ENCODE measurements at regions not wholly inside any gene's neighbourhood (a gene's known extent, or its start where the extent isn't known, plus 50 kb on each side); places are given as distances from the start of the nearest gene placed in this dataset.

DNA sequence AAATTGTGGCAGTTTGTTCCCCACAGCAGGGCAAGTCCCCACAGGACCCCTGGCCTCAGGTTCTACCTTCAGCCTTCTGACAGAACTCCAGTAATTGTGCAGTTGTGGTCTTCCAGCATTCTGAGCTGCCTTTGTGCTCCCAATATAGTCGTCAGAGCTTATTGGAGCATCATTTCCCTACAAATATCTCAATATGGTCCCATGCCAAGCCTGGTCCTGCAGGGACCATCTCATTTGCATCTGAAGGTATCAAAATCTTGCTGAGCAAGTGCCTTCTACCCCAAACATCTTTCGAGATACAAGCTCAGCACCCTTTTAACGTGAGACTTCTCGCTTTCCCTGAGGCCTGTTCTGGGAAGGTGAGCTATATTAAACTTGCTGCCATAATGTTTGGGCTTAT lies 333.9 kb upstream of the CDH11 start:
- DNase-seq = no peak

DNA sequence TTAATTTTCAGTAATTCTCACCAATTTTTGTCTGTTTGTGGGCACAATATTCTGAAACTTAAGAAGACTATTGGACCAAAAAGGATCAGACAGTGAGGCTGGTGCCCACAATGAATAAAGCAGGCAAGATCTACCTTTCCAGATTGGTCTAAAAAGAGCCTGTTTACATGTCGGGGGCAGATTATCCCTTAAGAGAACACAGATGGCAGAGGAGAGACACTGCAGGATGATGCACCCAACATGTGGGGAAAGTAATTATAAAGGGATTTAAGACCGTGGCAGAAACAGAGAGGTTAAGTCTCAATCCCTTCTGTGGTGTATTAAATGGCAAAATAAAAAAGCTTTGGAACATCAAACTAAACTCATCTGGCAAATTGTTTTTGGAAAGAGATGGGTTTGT lies 331.8 kb upstream of the CDH11 start:
- no peak for DNase-seq

DNA sequence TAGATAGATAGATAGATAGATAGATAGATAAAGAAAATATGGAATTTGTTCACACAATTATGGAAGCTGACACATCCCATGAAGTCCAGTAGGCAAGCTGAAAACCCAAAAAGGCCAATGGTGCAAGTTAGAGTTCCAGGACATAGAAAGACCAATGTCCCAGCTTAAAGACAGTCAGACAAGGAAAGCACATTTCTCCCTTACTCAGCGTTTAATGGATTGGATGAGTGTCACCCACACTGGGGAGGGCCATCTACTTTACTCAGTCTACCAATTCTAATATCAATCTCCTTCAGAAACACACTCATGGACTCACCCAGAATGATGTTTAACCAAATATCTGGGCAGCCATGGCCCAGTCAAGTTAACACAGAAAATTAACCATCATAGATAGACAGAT lies 327.7 kb upstream of the CDH11 start:
- DNase-seq = no peak

DNA sequence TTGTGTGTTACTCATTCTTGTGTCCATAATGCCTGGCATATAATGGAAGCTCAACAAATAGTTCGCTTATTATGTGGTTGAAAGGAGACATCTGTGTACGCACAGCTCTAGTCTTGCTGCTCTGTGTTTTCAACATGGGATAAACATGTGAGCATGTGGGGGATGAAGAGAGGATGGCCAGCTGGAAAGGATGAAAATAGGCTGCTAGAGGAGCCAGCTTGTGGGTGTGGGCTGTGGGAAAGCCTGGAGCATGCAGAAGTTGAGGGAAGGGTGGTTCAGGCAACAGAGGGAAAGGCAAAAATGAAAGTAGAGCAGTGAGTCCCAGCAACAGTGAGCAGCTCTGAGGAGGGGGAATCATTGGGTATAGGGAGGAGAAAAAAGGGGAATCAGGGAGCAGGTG lies 324.6 kb upstream of the CDH11 start:
- DNase-seq = no peak

DNA sequence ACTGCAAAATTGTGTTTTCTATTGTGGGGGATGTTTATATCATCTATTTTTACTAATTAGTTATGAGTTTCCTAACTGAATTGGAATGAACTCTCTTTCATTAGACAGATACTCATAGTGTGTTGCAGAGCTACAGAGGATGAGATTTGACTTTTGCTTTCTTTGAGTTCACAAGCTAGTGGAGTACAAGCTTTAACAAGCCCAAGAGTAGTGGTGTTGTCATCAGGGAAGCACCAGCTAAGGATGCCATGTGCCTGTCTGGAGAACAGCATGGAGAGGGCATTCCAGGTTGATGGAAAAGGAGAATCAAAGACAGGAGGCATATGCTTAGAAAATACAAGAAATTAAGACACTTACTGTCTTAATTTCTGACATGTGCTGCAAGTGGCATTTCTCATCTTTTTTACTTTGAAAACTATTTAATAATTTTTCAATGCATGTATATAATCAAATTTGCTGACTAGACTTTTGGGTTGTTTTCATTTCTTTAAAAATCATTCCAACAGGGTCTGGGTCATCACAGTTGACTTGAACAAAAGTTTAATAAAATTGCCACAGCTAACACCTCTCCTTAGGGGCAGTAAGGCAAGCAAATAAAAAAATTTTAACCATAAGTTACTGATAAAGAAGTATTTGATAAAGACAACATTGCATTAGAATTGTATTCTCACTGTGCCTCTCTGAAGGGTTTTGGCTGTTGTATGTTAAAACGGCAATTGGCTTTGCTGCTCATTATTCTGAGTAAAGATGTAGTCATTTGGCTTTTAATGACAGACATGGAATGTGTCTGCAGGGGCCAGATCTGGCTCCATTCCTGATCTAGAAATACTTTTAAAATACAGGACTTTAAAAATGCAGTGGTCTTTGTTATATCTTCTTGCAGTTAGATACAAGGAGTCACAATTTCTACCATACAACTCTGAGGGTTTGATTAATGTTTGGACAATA lies 323.7 kb upstream of the CDH11 start:
- DNase-seq = no peak

DNA sequence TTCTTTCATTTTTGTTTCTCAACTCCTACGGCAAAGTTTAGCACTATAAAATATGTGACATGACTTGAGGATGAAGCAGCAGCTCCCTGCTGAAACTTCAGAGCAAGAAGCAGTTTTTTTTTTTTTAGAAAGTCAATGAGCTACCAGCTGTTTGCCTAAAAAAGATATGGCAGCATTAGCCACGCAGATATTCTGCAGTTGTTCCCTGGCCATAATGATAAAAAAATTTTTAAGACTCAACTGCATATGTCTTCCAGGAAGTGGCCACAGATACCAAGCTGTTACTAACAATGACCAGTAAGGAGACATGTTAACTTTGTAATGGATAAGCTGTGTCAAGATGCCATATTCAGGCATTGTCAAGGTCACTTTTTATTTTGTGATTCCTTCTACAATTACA lies 319.6 kb upstream of the CDH11 start:
- DNase-seq = no peak

DNA sequence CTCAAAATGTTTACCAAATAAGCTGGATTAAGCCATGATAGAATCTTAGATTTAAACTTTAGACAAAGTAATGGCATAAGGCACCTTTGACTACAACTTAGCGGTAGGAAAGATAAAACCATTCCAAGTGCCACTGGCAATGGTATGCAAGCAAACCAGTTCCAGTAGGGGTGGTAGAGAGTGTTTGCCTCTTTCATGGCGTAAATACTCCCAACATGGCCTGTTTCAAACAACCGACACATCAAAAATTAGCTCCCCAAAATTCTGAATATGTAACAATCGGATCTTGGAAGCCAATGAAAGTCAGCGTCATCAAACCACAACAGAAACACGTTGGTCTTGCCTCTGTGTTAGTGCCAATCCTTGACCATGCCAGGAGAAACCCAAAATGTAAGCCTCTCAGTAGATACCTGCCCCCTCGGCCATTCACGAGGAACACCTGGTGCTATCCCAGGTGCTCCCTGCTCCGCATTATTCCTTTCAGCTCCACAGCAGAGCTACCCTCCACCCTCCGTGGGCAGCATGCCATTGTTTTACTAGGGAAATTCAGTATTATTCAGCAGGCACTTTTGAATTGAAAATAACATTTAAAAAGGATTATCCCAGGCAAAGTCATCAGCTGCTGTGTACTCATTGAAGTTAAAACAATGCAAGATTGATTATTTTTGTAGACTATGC lies 307.8 kb upstream of the CDH11 start:
- DNase-seq = no peak

DNA sequence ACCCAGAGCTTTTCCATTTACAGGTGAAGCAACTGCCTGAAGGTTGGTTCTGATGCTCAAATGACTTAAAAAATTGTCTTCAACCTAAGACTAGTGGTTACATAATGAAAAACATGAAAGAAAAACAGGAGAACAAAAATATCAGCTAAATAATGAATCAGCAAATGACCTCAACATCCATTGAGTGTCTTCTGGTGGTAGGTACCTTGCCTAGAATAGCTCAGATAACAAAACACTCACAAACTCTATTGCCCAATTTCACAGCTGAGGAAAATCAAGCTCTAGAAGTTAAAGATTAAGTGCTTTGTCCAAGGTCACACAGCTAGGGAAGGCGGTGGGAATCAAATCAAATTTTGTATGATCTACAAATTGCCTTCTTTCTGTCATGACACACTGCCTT lies 304.6 kb upstream of the CDH11 start:
- DNase-seq = no peak

DNA sequence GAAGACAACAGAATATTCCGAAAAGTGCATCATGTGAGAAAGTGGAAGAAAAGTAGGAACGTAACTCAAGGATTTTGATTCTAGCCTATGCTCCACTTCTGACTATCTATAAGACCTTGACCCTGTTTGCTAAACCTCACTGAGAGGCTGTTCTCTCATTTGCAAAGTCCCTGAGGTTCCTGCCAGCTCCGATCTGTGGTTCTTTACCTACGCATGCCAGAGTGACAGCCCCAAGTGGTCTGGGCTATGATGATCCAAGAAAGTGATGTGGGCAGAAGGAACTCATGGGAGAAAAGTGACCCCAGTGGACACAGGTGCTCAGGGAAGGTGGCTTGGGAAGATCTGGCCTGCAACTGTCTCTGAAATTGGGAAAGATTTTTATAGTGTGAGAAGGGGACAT lies 301.1 kb upstream of the CDH11 start:
- DNase-seq = no peak

DNA sequence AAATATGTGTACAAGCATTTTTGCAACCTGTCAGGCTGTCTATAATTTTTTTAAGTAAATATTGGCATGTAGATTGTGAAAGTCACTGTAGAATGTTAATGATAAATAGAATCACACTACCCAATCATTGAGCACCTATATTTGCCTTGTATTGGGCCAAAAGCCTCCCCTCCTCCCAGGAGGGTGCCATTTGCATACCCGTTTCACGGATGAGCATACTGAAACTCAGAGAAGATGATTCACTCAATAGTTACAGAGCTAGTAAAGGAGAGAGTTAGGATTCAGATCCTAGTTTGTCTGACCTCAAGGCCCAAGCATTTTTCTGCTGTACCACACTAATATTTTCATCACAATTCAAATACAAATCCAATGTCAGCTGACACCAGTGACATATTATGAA lies 299.7 kb upstream of the CDH11 start:
- DNase-seq = no peak

DNA sequence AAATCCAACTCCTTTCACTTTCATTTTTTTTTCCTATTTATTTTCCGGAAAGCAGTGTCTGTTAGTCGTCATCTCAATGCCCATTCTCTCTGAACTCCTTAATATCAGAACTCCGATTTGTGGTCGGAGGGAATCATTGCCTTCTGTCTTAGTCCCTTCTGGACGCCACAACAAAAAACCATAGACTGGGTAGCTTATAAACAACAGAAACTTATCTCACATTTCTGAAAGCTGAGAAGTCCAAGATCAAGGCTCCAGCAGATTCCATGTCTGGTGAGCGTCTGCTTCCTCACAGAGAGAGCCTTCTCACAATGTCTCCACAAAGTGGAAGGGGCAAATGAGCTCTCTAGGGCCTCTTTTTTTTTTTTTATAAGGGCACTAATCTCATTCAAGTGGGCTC lies 296.6 kb upstream of the CDH11 start:
- DNase-seq = no peak

DNA sequence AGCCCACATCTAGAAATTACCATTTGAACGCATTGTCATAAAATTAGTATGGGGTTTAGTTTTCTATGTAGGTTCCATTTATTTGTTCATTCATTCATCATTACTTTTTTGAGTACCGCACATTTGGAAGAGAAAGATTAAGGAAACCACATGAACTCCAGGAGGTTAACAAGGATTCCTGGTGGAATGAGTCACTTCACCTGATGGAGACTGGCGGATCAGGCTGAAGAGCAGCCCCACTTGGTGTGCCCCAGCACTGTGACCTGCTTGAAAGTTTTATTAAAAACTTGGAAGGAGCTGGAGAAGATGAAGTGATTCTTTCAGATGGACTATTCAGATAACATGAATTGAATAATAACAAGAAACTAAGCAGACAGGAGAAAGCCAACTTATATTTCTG lies 293.6 kb upstream of the CDH11 start:
- DNase-seq = no peak

DNA sequence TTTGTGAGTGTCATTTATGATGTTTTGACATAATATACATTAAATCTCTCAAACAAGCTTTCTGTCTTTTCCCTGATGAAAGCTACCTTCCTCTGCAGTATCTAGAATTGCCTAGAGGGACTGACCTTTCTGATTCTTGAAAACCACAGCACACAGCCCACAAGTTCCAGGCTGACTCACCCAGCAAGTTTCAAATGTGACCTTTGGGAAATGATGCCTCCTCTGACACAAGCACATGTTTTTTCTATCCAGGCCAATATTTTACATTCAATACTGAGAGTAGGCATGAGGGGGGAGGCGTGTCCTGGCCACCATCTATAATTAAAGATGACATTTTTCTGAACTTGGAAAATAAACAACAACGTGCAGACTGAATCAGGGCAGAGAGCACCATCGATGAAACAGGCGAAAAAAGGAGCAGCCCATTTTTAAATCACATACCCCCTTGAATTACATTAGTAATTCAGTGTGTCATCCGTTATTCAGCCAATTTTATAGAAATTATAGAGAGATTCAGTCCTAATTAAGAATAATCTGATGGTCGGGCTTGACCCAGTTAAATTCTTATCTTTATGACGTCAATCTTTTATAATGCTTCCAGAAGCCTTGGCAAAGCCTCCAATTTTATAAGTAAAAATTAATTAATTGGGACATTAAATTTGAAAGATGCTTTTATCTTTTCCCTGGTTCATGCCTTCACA lies 292.6 kb upstream of the CDH11 start:
- no peak for DNase-seq

DNA sequence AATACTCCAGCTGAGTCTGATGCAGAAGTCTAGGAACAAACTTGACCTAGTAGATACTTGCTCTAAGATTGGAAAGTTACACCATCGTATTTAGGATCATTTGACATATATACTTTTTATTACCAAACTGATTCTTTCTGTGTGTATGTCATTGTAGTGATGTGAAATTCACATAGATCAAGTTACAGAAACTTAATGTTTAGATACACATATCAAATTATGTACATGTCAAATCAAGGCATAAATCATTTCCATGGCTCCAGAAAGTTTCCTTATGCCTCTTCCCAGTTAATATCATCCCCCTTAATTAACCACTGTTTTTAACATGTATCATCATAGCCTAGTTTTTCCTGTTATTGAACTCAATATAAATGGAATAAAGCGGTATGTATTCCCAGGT lies 292.0 kb upstream of the CDH11 start:
- no peak for DNase-seq

DNA sequence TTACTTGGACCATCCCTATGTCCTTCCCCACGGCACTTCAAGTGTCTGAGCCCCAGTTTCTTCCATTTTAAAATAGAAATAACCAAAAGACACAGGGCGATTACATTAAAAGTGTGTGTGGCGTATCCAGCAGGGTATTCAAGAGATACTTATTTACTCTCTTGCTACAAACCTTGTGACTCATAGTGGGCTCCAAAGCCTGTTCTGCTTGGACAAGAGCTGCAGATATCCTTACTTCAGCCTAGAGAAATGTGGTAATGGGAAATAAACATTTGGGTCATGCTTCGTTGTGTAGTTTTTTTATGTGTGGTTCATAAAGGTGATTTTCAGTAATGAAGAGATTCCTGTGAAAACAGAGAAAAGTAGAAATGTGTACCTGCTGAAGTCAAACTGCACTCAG lies 288.9 kb upstream of the CDH11 start:
- no peak for DNase-seq

DNA sequence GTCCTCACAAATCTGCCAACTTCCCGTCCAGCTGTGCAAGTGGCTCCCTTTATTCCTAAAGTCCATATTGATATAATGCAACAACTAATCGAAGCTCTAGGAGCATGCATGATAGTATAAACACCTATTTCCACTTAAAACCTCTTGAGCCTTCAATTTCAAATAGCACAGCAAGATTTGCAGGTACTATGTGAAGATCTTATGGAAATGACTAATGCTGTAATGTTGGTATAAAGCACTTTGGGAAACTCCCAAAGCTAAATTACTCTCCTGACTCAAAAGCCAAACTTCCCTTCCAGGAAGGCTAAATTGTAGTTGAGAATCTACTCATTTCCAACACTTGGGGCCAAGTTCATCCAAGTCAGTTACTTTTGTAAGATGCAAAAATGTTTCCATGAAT lies 287.6 kb upstream of the CDH11 start:
- DNase-seq = no peak

DNA sequence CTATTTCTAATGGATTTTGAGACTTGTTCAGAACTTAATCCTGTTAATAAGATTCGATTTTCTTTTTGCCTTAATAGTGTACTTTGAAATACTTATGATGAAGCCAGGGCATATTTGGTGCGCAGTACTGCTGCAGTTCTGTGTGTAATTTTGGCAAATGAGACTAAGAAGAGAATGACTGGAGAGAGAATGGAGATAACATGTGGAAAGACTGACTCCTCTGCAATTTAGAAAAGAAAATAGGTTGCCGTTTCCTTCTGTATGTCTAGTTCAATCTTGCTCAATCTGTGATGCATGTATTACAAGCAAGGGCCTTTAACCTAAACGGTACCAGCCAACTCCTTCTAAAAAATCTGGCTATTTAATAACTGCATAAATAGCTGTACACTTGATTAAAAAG lies 285.1 kb upstream of the CDH11 start:
- DNase-seq = no peak

DNA sequence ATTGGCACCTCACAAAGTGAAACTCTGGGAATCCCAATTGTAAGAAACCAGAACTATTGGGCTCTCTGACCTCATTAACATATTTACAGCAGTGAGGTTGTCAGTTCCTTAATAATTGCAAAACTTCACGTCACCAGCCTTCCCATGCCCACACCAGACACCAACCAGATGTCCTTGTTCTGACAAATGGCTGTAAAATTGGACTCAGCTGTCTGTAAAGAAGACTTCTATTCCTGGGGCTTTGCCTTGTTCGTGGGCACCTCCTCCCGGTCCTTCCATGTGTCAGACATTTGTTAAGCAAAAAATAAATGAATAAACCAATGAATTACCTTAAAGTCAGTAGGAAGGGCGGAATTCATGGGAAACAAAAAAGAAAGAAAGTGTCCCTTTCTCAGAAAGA lies 284.3 kb upstream of the CDH11 start:
- no peak for DNase-seq

DNA sequence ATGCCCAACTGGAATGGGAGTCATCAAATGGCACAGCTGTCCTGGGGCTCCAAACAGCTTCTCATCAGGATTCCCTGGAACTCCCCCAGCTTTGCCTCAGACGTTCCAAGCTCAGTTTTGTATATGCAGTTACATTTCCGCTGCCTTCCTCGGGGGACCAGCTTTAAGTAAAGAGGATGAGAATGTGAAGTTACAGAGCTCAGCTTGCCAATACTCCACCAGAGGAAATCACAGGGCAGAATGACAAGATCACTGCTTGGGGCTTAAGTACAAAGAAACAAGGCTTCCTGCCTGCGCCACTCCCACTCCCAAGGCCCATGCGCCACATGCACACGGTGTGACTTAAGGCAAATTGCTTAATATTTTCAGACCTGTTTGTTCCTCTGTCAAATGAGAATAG lies 272.4 kb upstream of the CDH11 start:
- DNase-seq = no peak

DNA sequence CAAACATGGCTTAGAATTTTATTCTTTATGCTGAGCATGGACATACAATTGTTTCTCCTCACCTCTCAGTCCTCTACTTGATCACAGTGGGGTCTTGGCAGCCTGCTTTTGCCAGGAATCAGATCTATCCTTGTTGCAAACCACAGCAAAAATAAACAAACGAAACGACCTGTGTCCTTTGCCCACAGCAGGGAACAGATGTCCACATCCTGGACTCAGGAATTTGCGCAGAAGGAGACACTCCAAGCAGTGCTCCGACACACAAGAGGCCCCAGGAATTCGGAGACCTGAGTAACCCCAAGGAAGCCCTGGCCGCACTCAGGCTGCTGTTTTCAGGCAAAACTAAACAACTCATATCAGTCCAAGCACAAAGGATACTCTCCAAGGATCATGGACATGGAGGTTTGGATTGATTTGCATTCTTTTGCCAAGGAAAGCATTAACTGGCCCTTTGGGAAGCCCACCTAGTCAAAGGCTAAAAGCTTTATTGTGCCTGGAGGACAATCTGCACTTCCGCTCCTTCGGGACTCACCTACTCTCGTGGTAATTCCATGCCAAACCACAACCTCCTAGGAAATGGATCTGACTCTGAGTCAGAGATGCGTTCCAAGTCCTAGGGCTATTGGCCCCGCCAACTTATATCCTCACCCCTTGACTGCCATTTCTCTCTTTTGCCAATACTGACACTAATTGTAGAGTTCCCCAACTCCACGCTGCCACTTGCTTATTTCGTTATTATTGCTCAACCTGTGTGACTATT lies 271.1 kb upstream of the CDH11 start:
- no peak for DNase-seq

DNA sequence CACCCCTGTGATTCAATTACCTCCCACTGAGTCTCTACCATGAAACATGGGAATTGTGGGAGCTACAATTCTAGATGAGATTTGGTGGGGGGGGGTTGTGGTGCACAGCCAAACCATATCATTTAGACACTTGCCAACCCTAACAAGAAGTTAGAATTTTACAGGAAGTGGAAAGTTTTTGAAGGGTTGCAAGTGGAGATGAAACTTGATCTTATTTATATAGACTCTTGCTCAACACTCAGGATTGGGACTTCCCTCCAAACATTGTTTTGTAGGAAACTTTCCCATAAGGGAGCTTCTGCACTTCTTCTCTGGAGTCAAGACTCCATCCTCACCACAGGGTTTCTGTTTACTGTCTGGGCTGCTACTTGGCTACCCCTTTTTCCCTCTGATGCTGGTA lies 266.7 kb upstream of the CDH11 start:
- no peak for DNase-seq

DNA sequence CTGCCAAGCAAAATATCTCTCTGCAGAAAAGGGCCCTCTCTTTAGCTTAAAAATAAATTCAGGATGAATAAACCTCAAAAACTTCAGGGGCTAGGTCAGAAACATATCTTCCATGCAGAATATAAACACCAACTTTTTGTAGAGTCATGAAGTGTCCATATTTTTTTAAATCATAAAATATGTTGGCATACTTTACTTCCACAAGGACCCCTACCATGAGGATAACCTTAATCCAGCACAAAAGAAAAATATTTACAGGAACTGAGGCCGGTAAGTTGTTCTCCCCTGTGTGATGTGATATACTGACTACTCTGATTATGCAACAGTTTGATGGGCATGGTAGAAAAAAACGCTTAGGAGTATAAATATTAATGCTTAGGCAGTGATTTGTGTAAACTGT lies 264.8 kb upstream of the CDH11 start:
- no peak for DNase-seq

DNA sequence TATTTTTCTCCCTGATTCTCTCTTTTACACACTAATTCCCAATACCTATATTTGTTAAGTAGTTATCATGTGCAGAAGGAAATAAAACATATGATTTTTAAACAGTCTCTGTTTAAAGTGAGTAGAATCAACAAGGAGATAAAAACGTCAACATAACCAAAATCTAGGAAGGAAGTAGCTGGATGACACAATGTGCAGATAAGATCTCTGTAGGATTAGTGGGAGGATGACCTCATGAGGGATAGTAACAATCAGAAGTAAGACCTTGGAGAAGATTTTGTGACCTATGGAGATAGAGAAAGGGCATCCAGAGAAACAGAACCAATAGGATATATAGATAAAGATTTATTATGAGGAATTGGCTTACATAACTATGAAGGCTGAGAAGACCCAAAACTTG lies 262.6 kb upstream of the CDH11 start:
- no peak for DNase-seq

Measured in SIG-M5 (cell line).